HEK293 (cell line): ENCODE measurements at regions not wholly inside any gene's neighbourhood (a gene's known extent, or its start where the extent isn't known, plus 50 kb on each side); places are given as distances from the start of the nearest gene placed in this dataset.

Source experiments
- CTCF ChIA-PET: fragments of 350-600 bp; formaldehyde crosslinking; extraction: SDS; loops from one replicate; lab custom pipeline; 2021; ENCODE audit warnings: antibody characterized with exemption; lab: Yijun Ruan, JAX
- POLR2A ChIA-PET: fragments of 300-600 bp; formaldehyde crosslinking; extraction: SDS; loops from one replicate; lab custom pipeline; 2020; ENCODE audit warnings: antibody characterized with exemption, inconsistent platforms; lab: Yijun Ruan, JAX
- H3K27ac ChIP-seq: fragments of 200-500 bp; sonication (Bioruptor generic); 2 replicates; pipeline ENCODE4 v1.5.1; 2014; ENCODE audit warnings: low read depth, low read length, control low read depth, inconsistent platforms; ENCODE audit errors: extremely low read depth
- H3K36me3 ChIP-seq, 2 experiments: fragments of 200-500 bp in 1 of 2; sonication (Bioruptor generic) in 1 of 2; 1 replicate in 1 of 2; 2 replicates in 1 of 2; pipeline ENCODE4 v1.5.1; 2014 to 2017; ENCODE audit warnings: inconsistent platforms in 2 of 2, low read length in 2 of 2; ENCODE audit not compliant: control insufficient read depth in 2 of 2, insufficient read depth in 1 of 2
- H3K4me1 ChIP-seq: fragments of 200-500 bp; sonication (Bioruptor generic); 2 replicates; pipeline ENCODE4 v1.5.1; 2014; ENCODE audit warnings: mild to moderate bottlenecking, low read length, inconsistent platforms; ENCODE audit not compliant: control insufficient read depth, insufficient read depth
- H3K4me3 ChIP-seq: 2 replicates; pipeline ENCODE4 v1.5.1; 2011; ENCODE audit warnings: low read depth, mild to moderate bottlenecking, control low read depth, low read length, moderate library complexity
- H3K9me3 ChIP-seq: fragments of 200-500 bp; sonication (Bioruptor generic); 2 replicates; pipeline ENCODE4 v1.5.1; 2014; ENCODE audit warnings: low read depth, low read length, inconsistent platforms; ENCODE audit not compliant: control insufficient read depth, insufficient read depth
- GLI4 ChIP-seq: fragments of 450-650 bp; formaldehyde crosslinking; IDR thresholded peaks from 2 replicates; pipeline ENCODE4 v1.5.1; 2016; ENCODE audit warnings: missing biosample characterization, missing genetic modification characterization
- KLF17 ChIP-seq: fragments of 450-650 bp; formaldehyde crosslinking; IDR thresholded peaks from 2 replicates; pipeline ENCODE4 v1.5.1; 2016; ENCODE audit warnings: missing biosample characterization, missing genetic modification characterization
- SCRT1 ChIP-seq: fragments of 450-650 bp; formaldehyde crosslinking; IDR thresholded peaks from 2 replicates; pipeline ENCODE4 v1.5.1; 2016; ENCODE audit warnings: missing biosample characterization, missing genetic modification characterization, borderline replicate concordance
- ZNF146 ChIP-seq: fragments of 450-650 bp; formaldehyde crosslinking; IDR thresholded peaks from 2 replicates; pipeline ENCODE4 v1.5.1; 2016; ENCODE audit warnings: missing biosample characterization, missing genetic modification characterization
- ZNF155 ChIP-seq: fragments of 450-650 bp; formaldehyde crosslinking; IDR thresholded peaks from 2 replicates; pipeline ENCODE4 v1.5.1; 2016; ENCODE audit warnings: missing biosample characterization, missing genetic modification characterization
- ZNF16 ChIP-seq: fragments of 450-650 bp; formaldehyde crosslinking; IDR thresholded peaks from 2 replicates; pipeline ENCODE4 v1.5.1; 2016; ENCODE audit warnings: low read depth, missing biosample characterization, missing genetic modification characterization
- ZNF174 ChIP-seq: fragments of 450-650 bp; formaldehyde crosslinking; IDR thresholded peaks from 2 replicates; pipeline ENCODE4 v1.5.0; 2017; ENCODE audit warnings: missing biosample characterization, mild to moderate bottlenecking, missing genetic modification characterization
- ZNF274 ChIP-seq, 2 experiments: fragments of 200-500 bp in 1 of 2; fragments of 450-650 bp in 1 of 2; sonication (Bioruptor generic) in 1 of 2; formaldehyde crosslinking in 1 of 2; IDR thresholded peaks; 2 replicates each; pipeline versions ENCODE4 v1.5.1 to v1.6.1; 2014 to 2016; ENCODE audit warnings: borderline replicate concordance in 1 of 2, inconsistent platforms in 1 of 2, low read length in 1 of 2, missing biosample characterization in 1 of 2, missing genetic modification characterization in 1 of 2
- ZNF341 ChIP-seq: fragments of 450-650 bp; formaldehyde crosslinking; IDR thresholded peaks from 2 replicates; pipeline ENCODE4; 2016; ENCODE audit warnings: low read depth, missing biosample characterization, missing genetic modification characterization
- ZNF398 ChIP-seq: fragments of 450-650 bp; formaldehyde crosslinking; IDR thresholded peaks from 2 replicates; pipeline ENCODE4 v1.5.1; 2017; ENCODE audit warnings: missing biosample characterization, missing genetic modification characterization
- ZNF48 ChIP-seq: fragments of 450-650 bp; formaldehyde crosslinking; IDR thresholded peaks from 2 replicates; pipeline ENCODE4 v1.5.1; 2016; ENCODE audit warnings: missing biosample characterization, missing genetic modification characterization
- ZNF521 ChIP-seq: fragments of 450-650 bp; formaldehyde crosslinking; IDR thresholded peaks from 2 replicates; pipeline ENCODE4 v1.5.1; 2017; ENCODE audit warnings: missing biosample characterization, mild to moderate bottlenecking, missing genetic modification characterization
- ZNF664 ChIP-seq: fragments of 450-650 bp; formaldehyde crosslinking; IDR thresholded peaks from 2 replicates; pipeline ENCODE4 v1.5.1; 2016; ENCODE audit warnings: missing biosample characterization, missing genetic modification characterization
- ZNF747 ChIP-seq: fragments of 450-650 bp; formaldehyde crosslinking; IDR thresholded peaks from 2 replicates; pipeline ENCODE4 v1.5.1; 2016; ENCODE audit warnings: missing biosample characterization, missing genetic modification characterization
- ZNF830 ChIP-seq: fragments of 450-650 bp; IDR thresholded peaks from 2 replicates; pipeline ENCODE4 v1.5.0; 2018; ENCODE audit warnings: missing biosample characterization, missing genetic modification characterization, low read depth, mild to moderate bottlenecking, moderate library complexity
- ZSCAN23 ChIP-seq: fragments of 450-650 bp; formaldehyde crosslinking; IDR thresholded peaks from 2 replicates; pipeline ENCODE4 v1.5.1; 2016; ENCODE audit warnings: missing biosample characterization, missing genetic modification characterization
- TF ChIP-seq, protein P1 (sequence below): fragments of 450-650 bp; formaldehyde crosslinking; IDR thresholded peaks from 2 replicates; pipeline ENCODE4 v1.5.1; 2016; ENCODE audit warnings: missing biosample characterization, missing genetic modification characterization
- TF ChIP-seq, protein P2 (sequence below): fragments of 450-650 bp; formaldehyde crosslinking; optimal IDR thresholded peaks from 2 replicates; pipeline ENCODE3; 2016; ENCODE audit warnings: missing biosample characterization, mild to moderate bottlenecking, missing genetic modification characterization
- TF ChIP-seq, protein P3 (sequence below): fragments of 450-650 bp; formaldehyde crosslinking; IDR thresholded peaks from 2 replicates; pipeline ENCODE4 v1.5.1; 2016; ENCODE audit warnings: missing biosample characterization, missing genetic modification characterization, borderline replicate concordance
- TF ChIP-seq, protein P4 (sequence below): fragments of 450-650 bp; formaldehyde crosslinking; IDR thresholded peaks from 2 replicates; pipeline ENCODE4 v1.5.1; 2017; ENCODE audit warnings: missing biosample characterization, missing genetic modification characterization
- TF ChIP-seq, protein P5 (sequence below): IDR thresholded peaks from 2 replicates; pipeline ENCODE4 v1.6.1; 2011; ENCODE audit warnings: mild to moderate bottlenecking, low read depth, low read length, borderline replicate concordance

DNA sequence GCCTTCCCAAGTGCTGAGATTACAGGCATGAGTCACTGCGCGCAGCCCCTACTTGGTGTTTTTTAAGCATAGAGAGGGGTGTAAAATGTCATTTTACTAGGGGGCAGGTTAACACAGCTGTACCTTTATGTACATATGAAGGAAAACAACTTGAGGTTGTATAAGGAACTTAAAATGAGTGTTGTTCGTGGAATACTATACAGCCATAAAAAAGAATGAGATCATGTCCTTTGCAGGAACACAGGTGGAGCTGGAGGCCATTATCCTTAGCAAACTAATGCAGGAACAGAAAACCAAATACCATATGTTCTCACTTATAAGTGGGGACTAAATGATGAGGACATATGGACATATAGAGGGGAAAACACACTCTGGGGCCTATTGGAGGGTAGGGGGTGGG lies 256.2 kb upstream of the C2CD4B start:
- Histone ChIP-seq H3K27ac (no peak overlapping the region), H3K36me3 (no peaks in the 10 kb centered on the region), H3K4me3 (no peak overlapping the region), H3K4me1 (no peaks in the 10 kb centered on the region)
- CTCF ChIA-PET: no interaction called here
- TF ChIP-seq ZNF830 (tag by site-specific recombination): no peak
- TF ChIP-seq ZNF48 (tag by site-specific recombination): no peak
- TF ChIP-seq, protein P1, sequence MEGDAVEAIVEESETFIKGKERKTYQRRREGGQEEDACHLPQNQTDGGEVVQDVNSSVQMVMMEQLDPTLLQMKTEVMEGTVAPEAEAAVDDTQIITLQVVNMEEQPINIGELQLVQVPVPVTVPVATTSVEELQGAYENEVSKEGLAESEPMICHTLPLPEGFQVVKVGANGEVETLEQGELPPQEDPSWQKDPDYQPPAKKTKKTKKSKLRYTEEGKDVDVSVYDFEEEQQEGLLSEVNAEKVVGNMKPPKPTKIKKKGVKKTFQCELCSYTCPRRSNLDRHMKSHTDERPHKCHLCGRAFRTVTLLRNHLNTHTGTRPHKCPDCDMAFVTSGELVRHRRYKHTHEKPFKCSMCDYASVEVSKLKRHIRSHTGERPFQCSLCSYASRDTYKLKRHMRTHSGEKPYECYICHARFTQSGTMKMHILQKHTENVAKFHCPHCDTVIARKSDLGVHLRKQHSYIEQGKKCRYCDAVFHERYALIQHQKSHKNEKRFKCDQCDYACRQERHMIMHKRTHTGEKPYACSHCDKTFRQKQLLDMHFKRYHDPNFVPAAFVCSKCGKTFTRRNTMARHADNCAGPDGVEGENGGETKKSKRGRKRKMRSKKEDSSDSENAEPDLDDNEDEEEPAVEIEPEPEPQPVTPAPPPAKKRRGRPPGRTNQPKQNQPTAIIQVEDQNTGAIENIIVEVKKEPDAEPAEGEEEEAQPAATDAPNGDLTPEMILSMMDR (tag by site-specific recombination): no peak
- no peak for TF ChIP-seq ZNF16
- TF ChIP-seq ZNF146 (tag by site-specific recombination): peak; percentile 91
- no peak for TF ChIP-seq ZNF747 (tag by site-specific recombination)
- TF ChIP-seq GLI4: no peak
- TF ChIP-seq, all 188 proteins: peak for 1
- H3K9me3 ChIP-seq: no peaks in the 10 kb centered on the region
- POLR2A ChIA-PET: no interaction called here

GRCh38 chr15:62426387-62426956 lies 261.4 kb upstream of the C2CD4B start:
- H3K4me1 ChIP-seq: no peaks in the 10 kb centered on the region
- H3K4me3 ChIP-seq: no peak overlapping the region
- H3K9me3 ChIP-seq: no peaks in the 10 kb centered on the region
- H3K36me3 ChIP-seq: no peaks in the 10 kb centered on the region
- ChIA-PET POLR2A (no interaction called here), CTCF (interaction anchor here (0.7 kb wide), 1 partner anchor 329 kb away, joined by 6 read pairs; no protein-coding TSS in a partner anchor)
- no peak overlapping the region for H3K27ac ChIP-seq
- no peak for TF ChIP-seq ZNF174
- TF ChIP-seq, protein P2, sequence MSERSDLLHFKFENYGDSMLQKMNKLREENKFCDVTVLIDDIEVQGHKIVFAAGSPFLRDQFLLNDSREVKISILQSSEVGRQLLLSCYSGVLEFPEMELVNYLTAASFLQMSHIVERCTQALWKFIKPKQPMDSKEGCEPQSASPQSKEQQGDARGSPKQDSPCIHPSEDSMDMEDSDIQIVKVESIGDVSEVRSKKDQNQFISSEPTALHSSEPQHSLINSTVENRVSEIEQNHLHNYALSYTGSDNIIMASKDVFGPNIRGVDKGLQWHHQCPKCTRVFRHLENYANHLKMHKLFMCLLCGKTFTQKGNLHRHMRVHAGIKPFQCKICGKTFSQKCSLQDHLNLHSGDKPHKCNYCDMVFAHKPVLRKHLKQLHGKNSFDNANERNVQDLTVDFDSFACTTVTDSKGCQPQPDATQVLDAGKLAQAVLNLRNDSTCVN (tag by site-specific recombination): no peak
- TF ChIP-seq, protein P3, sequence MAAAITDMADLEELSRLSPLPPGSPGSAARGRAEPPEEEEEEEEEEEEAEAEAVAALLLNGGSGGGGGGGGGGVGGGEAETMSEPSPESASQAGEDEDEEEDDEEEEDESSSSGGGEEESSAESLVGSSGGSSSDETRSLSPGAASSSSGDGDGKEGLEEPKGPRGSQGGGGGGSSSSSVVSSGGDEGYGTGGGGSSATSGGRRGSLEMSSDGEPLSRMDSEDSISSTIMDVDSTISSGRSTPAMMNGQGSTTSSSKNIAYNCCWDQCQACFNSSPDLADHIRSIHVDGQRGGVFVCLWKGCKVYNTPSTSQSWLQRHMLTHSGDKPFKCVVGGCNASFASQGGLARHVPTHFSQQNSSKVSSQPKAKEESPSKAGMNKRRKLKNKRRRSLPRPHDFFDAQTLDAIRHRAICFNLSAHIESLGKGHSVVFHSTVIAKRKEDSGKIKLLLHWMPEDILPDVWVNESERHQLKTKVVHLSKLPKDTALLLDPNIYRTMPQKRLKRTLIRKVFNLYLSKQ: no peak
- TF ChIP-seq ZSCAN23 (tag by site-specific recombination): no peak
- TF ChIP-seq, protein P4, sequence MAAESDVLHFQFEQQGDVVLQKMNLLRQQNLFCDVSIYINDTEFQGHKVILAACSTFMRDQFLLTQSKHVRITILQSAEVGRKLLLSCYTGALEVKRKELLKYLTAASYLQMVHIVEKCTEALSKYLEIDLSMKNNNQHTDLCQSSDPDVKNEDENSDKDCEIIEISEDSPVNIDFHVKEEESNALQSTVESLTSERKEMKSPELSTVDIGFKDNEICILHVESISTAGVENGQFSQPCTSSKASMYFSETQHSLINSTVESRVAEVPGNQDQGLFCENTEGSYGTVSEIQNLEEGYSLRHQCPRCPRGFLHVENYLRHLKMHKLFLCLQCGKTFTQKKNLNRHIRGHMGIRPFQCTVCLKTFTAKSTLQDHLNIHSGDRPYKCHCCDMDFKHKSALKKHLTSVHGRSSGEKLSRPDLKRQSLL (tag by site-specific recombination): no peak
- TF ChIP-seq ZNF341: no peak
- no peak for TF ChIP-seq ZNF155 (tag by site-specific recombination)
- no peak for TF ChIP-seq ZNF521 (tag by site-specific recombination)
- TF ChIP-seq, protein P5, sequence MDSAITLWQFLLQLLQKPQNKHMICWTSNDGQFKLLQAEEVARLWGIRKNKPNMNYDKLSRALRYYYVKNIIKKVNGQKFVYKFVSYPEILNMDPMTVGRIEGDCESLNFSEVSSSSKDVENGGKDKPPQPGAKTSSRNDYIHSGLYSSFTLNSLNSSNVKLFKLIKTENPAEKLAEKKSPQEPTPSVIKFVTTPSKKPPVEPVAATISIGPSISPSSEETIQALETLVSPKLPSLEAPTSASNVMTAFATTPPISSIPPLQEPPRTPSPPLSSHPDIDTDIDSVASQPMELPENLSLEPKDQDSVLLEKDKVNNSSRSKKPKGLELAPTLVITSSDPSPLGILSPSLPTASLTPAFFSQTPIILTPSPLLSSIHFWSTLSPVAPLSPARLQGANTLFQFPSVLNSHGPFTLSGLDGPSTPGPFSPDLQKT: no peak
- TF ChIP-seq ZNF274 (IDR thresholded peaks at IDR 0.05; ENCODE audit: low read length): no peak
- TF ChIP-seq ZNF274 (tag by site-specific recombination; IDR thresholded peaks at IDR 0.05; ENCODE audit: borderline replicate concordance): no peak
- TF ChIP-seq, protein P1 (tag by site-specific recombination): no peak
- TF ChIP-seq ZNF664: no peak
- TF ChIP-seq ZNF398 (tag by site-specific recombination): no peak
- no peak for TF ChIP-seq SCRT1 (tag by site-specific recombination)
- no peak for TF ChIP-seq KLF17 (tag by site-specific recombination)
